Breast epithelium (tissue), 3 donors: ENCODE measurements at regions not wholly inside any gene's neighbourhood (a gene's known extent, or its start where the extent isn't known, plus 50 kb on each side); places are given as distances from the start of the nearest gene placed in this dataset.

ENCODE experiments used
- CTCF ChIP-seq, 3 donors: fragments of 450-650 bp; IDR thresholded peaks; one replicate each; pipeline ENCODE4 v1.5.1; 2016 to 2017; ENCODE audit warnings: antibody characterized with exemption in 3 of 3, mild to moderate bottlenecking in 3 of 3, moderate library complexity in 3 of 3
- POLR2A ChIP-seq: fragments of 450-650 bp; IDR thresholded peaks from one replicate; pipeline ENCODE4 v1.6.1; 2016; ENCODE audit warnings: antibody characterized with exemption, mild to moderate bottlenecking, moderate library complexity
- POLR2AphosphoS5 ChIP-seq, 3 donors: sonication (generic); formaldehyde crosslinking; IDR thresholded peaks; one replicate each; pipeline ENCODE4 v1.6.1; 2017; ENCODE audit warnings: antibody characterized with exemption in 3 of 3

- TF ChIP-seq CTCF (IDR thresholded peaks at IDR 0.05) = no peak
- no peak for TF ChIP-seq POLR2A
- no peak for TF ChIP-seq POLR2AphosphoS5 (IDR thresholded peaks at IDR 0.05)
Observed at GRCh38 chr14:28097585-28097984, 669.0 kb upstream of the FOXG1 start.
